ENCODE measurements at regions not wholly inside any gene's neighbourhood (a gene's known extent, or its start where the extent isn't known, plus 50 kb on each side); places are given as distances from the start of the nearest gene placed in this dataset.

DNA sequence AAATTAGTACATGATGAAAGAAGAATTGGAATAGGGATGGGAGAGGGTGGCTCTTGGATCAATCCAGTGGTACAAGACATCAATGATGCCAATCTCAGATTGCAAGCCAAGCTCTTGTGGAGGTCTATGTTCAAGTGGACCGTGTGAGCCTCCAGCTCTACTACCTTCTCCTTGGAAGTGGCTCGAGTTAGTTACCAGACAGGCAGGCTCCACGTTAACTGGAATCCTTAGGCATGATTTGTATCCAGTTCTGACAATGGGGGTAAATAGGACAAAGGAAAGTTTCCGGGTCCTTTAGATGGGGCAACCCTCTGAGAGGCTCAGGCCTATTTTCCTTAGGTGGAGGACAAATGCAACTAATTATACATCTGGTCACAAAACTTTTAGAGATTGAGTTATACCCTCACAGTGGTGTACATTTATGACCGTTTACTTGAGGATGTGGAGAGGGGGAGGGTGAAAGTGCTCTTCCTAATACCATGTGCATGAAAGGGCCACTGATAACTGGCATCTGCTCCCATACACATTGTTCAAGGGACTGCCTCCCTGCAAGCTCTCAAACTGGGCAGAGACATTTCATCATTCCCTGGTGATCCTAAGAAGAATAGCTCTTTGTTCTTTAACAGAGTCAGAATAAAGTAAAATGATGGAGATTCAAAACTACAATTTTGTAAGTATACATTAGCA is 180.2 kb downstream of the SOCS6 start:
- peak; percentile 16 for ATAC-seq
- H3K27ac Mint-ChIP-seq: no peak overlapping the region
- no peaks in the 10 kb centered on the region for H3K36me3 Mint-ChIP-seq
- peaks cover 4% of the 10 kb centered on the region for H3K4me1 Mint-ChIP-seq
- DNase-seq (ENCODE audit: low spot score in 2 of 2): no peak
- H3K9me3 Mint-ChIP-seq: no peaks in the 10 kb centered on the region
- H3K4me3 Mint-ChIP-seq: no peak overlapping the region

DNA sequence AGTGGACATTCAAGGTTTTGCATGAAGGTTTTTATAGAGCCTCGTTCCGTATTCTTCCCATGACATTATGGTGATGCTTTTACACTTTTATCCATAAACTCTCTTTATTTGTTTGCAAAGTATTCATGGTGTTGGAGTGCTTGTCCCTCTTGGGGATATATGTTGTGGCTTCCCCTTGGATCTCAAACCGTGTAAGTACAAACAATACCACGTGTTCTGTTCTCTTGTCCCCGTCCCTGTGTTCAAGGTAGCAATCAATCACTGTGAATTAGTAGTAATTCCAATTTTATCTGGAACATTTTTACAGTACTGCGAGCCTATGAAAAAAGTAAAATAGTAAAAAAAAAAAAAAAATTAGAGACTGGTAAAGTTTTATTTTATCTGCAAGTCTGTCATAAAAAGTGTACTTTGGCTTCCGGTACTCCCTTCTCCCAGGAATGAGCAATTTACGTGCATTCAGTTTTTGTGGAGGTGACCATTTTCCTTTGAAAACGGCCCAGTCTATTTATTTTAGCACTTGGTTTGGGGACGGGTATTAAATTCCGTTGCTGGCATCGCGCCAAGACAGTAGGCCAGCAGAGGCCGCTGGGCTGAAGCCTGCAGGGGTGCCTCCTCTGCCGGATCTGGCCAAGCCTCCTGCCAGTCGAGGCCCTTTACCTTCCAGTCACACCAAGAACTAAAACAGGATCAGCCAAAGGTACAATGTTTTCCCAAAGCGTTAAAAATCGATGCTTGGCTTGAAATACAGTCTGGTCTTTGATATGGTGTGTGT is 175.7 kb downstream of the SOCS6 start:
- H3K9me3 Mint-ChIP-seq: no peaks in the 10 kb centered on the region
- H3K4me3 Mint-ChIP-seq: peak overlapping the region; percentile 42
- DNase-seq (ENCODE audit: low spot score in 2 of 2): peak in 1 of 2 donors; percentile 56
- no peaks in the 10 kb centered on the region for H3K36me3 Mint-ChIP-seq
- H3K27ac Mint-ChIP-seq: no peak overlapping the region
- H3K4me1 Mint-ChIP-seq: peaks cover 4% of the 10 kb centered on the region
- no peak for ATAC-seq

GRCh38 chr18:70463085-70463484 is 174.2 kb downstream of the SOCS6 start:
- no peaks in the 10 kb centered on the region for H3K9me3 Mint-ChIP-seq
- no peaks in the 10 kb centered on the region for H3K36me3 Mint-ChIP-seq
- H3K4me3 Mint-ChIP-seq: no peak overlapping the region
- no peak overlapping the region for H3K27ac Mint-ChIP-seq
- ATAC-seq (no peak), DNase-seq (ENCODE audit: low spot score in 2 of 2) (no peak)
- peaks cover 4% of the 10 kb centered on the region for H3K4me1 Mint-ChIP-seq

DNA sequence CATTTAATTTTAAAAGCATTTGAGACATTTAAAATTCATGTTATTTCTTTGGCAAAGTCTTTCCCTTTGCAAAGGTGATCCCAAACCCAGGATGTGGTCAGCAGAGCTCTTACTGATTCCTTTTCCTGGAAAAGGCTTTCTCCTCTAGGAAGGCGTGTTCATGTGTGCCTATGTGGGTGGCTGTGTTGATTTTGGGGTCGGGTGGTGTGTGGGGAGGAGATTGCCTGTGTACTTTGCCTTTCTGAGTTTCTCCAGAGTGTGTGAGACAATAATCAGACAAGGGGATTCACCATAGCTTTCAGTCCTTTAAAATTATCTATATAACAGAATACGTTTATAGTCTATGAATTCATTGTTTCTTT is 173.2 kb downstream of the SOCS6 start:
- Mint-ChIP-seq H3K4me1 (peaks cover 4% of the 10 kb centered on the region), H3K4me3 (no peak overlapping the region), H3K27ac (no peak overlapping the region), H3K9me3 (no peaks in the 10 kb centered on the region), H3K36me3 (no peaks in the 10 kb centered on the region)
- DNase-seq (ENCODE audit: low spot score in 2 of 2): no peak
- ATAC-seq: no peak

DNA sequence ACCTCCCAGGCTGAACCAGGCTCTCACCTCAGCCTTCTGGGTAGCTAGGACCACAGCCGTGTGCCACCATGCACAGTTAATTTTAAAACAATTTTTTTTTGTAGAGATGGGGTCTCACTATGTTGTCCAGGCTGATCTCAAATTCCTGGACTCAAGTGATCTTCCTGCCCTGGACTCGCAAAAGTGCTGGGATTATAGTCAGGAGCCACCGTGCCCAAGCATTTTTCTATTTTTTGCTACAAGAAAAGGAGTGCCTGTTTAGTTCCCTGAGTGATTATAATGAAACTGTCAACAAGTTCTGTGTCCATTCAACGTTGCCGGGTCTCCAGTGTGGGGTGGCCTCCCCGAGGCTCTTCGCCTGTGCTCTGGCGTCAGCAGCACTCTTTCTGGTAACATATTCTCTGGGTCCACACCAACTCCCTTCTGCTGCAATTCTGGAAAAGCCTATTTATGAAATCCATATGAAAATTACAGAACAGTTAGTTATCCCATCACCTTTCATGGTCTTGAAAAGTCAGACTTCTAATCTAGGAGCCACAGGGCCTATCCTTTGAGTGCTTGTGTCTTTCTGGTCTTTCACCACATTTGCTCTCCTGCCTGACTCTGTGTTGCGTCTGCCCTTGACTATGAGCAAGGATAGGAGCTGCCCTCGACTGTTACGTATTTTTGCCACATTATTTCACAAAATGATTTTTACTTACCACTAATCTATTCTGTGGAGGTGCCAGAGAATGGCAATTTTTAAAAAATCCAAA is 172.7 kb downstream of the SOCS6 start:
- DNase-seq (ENCODE audit: low spot score in 2 of 2) (no peak), ATAC-seq (no peak)
- no peak overlapping the region for H3K4me3 Mint-ChIP-seq
- H3K27ac Mint-ChIP-seq: no peak overlapping the region
- peaks cover 4% of the 10 kb centered on the region for H3K4me1 Mint-ChIP-seq
- H3K36me3 Mint-ChIP-seq: no peaks in the 10 kb centered on the region
- H3K9me3 Mint-ChIP-seq: no peaks in the 10 kb centered on the region

DNA sequence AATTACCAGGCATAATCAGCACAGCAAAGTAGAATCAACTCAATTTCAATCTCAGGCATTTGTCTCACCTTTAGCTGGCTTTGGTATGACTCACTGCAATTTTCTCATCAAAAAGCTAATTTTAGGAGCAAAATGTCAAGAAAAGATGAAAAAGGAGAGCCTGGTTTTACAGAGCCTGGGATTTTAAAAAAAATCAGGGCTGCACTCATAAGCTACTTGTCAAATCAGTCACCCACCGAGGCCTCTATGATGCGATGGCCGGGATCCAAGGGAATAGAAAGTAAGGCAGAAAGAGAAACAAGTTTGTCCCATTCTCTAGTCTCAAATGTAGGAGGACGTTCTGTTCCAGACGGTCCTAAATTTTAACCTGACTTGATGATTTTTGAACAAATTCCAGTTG is 170.9 kb downstream of the SOCS6 start:
- no peak overlapping the region for H3K27ac Mint-ChIP-seq
- H3K4me1 Mint-ChIP-seq: peaks cover 2% of the 10 kb centered on the region
- no peaks in the 10 kb centered on the region for H3K9me3 Mint-ChIP-seq
- DNase-seq (ENCODE audit: low spot score in 2 of 2) (no peak), ATAC-seq (no peak)
- no peak overlapping the region for H3K4me3 Mint-ChIP-seq
- no peaks in the 10 kb centered on the region for H3K36me3 Mint-ChIP-seq

DNA sequence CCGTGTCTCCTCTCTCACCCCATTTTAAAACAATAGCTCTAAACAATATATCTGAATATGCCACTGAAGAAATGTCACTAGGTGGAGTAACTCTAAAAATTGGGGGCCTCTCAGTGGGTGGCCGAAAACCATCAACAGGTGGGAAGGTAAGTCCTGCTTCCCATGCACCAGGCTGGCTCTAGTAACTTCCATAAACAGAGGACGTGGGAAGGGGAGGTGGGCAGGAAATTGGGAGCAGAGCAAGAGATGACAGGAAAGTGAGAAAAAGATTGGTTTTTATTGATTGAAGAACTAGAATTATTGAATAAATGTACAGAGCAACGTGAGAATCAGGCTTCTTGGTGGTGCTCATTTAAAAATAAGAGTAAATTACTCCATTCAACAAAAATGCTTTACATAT is 170.4 kb downstream of the SOCS6 start:
- ATAC-seq (no peak), DNase-seq (ENCODE audit: low spot score in 2 of 2) (no peak)
- Mint-ChIP-seq H3K9me3 (no peaks in the 10 kb centered on the region), H3K4me3 (no peak overlapping the region), H3K27ac (no peak overlapping the region), H3K4me1 (no peaks in the 10 kb centered on the region), H3K36me3 (no peaks in the 10 kb centered on the region)

GRCh38 chr18:70457788-70458187 is 168.9 kb downstream of the SOCS6 start:
- H3K36me3 Mint-ChIP-seq: no peaks in the 10 kb centered on the region
- H3K9me3 Mint-ChIP-seq: no peaks in the 10 kb centered on the region
- H3K27ac Mint-ChIP-seq: no peak overlapping the region
- ATAC-seq (no peak), DNase-seq (ENCODE audit: low spot score in 2 of 2) (no peak)
- H3K4me1 Mint-ChIP-seq: no peaks in the 10 kb centered on the region
- no peak overlapping the region for H3K4me3 Mint-ChIP-seq

DNA sequence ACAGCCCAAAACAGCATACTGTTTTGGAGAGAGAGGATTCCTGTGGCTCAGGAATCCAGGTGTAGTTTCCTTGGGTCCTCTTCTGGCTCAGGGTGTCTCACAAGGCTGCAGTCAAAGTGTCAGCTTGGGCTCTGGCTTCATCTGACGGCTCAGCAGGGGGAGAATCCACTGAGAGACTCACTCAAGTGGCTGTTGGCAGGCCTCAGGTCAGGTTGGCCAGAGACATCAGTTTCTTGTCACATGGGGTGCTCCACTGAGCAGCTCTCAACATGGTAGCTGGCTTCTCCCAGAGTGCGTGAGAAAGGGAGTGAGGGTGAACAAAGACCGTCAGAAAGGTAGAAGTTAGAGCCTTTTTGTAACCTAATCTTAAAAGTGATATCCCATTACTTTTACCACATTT is 168.4 kb downstream of the SOCS6 start:
- H3K36me3 Mint-ChIP-seq: no peaks in the 10 kb centered on the region
- no peaks in the 10 kb centered on the region for H3K9me3 Mint-ChIP-seq
- ATAC-seq (no peak), DNase-seq (ENCODE audit: low spot score in 2 of 2) (no peak)
- no peak overlapping the region for H3K27ac Mint-ChIP-seq
- H3K4me3 Mint-ChIP-seq: no peak overlapping the region
- H3K4me1 Mint-ChIP-seq: no peaks in the 10 kb centered on the region

DNA sequence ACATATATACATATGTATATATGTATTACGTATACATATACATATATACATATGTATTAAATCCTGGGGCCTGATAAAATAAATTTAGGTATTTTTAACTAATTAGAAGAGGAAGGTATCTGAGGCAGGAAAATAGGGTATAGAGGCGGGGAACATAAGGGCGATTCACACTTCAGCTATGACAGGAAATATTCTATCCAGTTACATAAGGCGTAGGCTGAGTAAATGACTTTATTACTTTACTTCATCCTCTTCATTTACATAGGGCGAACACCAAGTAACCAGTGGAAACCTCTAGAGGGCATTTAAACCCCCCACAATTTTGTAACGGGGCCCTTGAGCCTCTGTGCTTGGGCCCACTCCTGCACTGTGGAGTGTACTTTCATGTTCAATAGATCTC is 167.5 kb downstream of the SOCS6 start:
- Mint-ChIP-seq H3K4me3 (no peak overlapping the region), H3K27ac (no peak overlapping the region), H3K4me1 (no peaks in the 10 kb centered on the region), H3K36me3 (no peaks in the 10 kb centered on the region), H3K9me3 (no peaks in the 10 kb centered on the region)
- ATAC-seq (no peak), DNase-seq (ENCODE audit: low spot score in 2 of 2) (no peak)

GRCh38 chr18:70455731-70456130 is 166.9 kb downstream of the SOCS6 start:
- no peaks in the 10 kb centered on the region for H3K4me1 Mint-ChIP-seq
- no peak for ATAC-seq
- no peak overlapping the region for H3K27ac Mint-ChIP-seq
- no peaks in the 10 kb centered on the region for H3K9me3 Mint-ChIP-seq
- no peak overlapping the region for H3K4me3 Mint-ChIP-seq
- no peaks in the 10 kb centered on the region for H3K36me3 Mint-ChIP-seq
- DNase-seq (ENCODE audit: low spot score in 2 of 2): no peak

- ATAC-seq (peak; percentile 65), DNase-seq (ENCODE audit: low spot score in 2 of 2) (peak in 1 of 2 donors; percentile 9)
- Mint-ChIP-seq H3K9me3 (no peaks in the 10 kb centered on the region), H3K4me1 (no peaks in the 10 kb centered on the region), H3K27ac (no peak overlapping the region), H3K4me3 (no peak overlapping the region), H3K36me3 (no peaks in the 10 kb centered on the region)
Observed at GRCh38 chr18:70454704-70455322, 166.0 kb downstream of the SOCS6 start.

DNA sequence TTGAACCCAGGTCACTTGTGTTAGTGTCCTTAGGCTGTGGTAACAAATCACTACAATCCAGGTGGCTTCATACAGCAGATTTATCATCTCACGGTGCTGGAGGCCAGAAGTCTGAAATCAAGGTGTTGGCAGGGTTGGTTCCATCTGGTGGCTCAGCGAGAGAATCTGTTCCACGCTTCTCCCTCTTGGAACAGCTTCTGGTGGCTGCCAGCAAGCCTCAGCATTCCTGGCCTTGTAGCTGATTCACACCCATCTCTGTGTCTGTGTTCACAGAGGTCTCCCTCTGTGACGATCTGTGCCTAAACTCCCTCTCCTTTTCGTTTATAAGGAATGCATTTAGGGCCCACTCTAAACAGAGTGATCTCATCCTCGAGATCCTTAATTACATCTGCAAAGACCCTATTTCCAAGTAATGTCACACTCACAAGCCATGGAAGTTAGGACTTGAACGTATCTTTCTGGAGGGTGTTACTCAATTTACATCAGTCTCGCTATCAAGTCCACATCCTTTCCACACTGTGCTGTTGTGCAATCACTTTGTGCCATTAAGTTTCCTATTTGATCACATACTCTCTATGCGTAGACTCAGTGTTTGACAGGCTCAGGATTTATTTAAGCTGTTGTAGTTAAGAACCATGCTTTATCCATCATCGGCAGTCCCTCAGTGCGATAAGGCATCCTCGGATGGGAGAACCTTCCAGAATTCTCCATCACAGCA is 164.4 kb downstream of the SOCS6 start:
- Mint-ChIP-seq H3K4me1 (no peaks in the 10 kb centered on the region), H3K27ac (no peak overlapping the region), H3K9me3 (no peaks in the 10 kb centered on the region), H3K4me3 (no peak overlapping the region), H3K36me3 (no peaks in the 10 kb centered on the region)
- DNase-seq (ENCODE audit: low spot score in 2 of 2): no peak
- peak; percentile 19 for ATAC-seq

- Mint-ChIP-seq H3K36me3 (no peaks in the 10 kb centered on the region), H3K4me1 (no peaks in the 10 kb centered on the region), H3K9me3 (no peaks in the 10 kb centered on the region), H3K27ac (no peak overlapping the region), H3K4me3 (no peak overlapping the region)
- DNase-seq (ENCODE audit: low spot score in 2 of 2) (no peak), ATAC-seq (no peak)
Observed at GRCh38 chr18:70452501-70452900, 163.7 kb downstream of the SOCS6 start.
